Renal pelvis (tissue), 1 donor: ENCODE measurements at regions not wholly inside any gene's neighbourhood (a gene's known extent, or its start where the extent isn't known, plus 50 kb on each side); places are given as distances from the start of the nearest gene placed in this dataset.
"Not testable (repeated sequence)": the region's sequence is repeated elsewhere in the genome, so short reads cannot be mapped to it uniquely, and the experiment has no call there.

ENCODE experiments used
- DNase-seq: peaks from one replicate; pipeline ENCODE4 v3.0.0-alpha.2; 2013

GRCh38 chr6:6946206-6947155, 161.3 kb upstream of the RREB1 start:
- DNase-seq = no peak

GRCh38 chr6:6950373-6951145, 157.2 kb upstream of the RREB1 start:
- DNase-seq = no peak

GRCh38 chr6:6951355-6951754, 156.4 kb upstream of the RREB1 start:
- no peak for DNase-seq

- DNase-seq = no peak
Measured at GRCh38 chr6:6952484-6952883, 155.3 kb upstream of the RREB1 start.

- DNase-seq = not testable (repeated sequence)
Measured at GRCh38 chr6:6952927-6953326, 154.8 kb upstream of the RREB1 start.

GRCh38 chr6:6960571-6961251, 147.1 kb upstream of the RREB1 start:
- no peak for DNase-seq

GRCh38 chr6:6962086-6962485, 145.7 kb upstream of the RREB1 start:
- DNase-seq = no peak

- DNase-seq = no peak
Measured at GRCh38 chr6:6962699-6963098, 145.1 kb upstream of the RREB1 start.

- DNase-seq = not testable (repeated sequence)
Measured at GRCh38 chr6:6963390-6963789, 144.4 kb upstream of the RREB1 start.

GRCh38 chr6:6964675-6965074, 143.1 kb upstream of the RREB1 start:
- DNase-seq = no peak

GRCh38 chr6:6966127-6966526, 141.6 kb upstream of the RREB1 start:
- DNase-seq = no peak

- no peak for DNase-seq
Measured at GRCh38 chr6:6966569-6966968, 141.2 kb upstream of the RREB1 start.

GRCh38 chr6:6968357-6968730, 139.4 kb upstream of the RREB1 start:
- no peak for DNase-seq

- no peak for DNase-seq
Measured at GRCh38 chr6:6968731-6969552, 138.8 kb upstream of the RREB1 start.

GRCh38 chr6:6969761-6970223, 138.0 kb upstream of the RREB1 start:
- DNase-seq = peak; percentile 40

GRCh38 chr6:6970851-6971250, 136.9 kb upstream of the RREB1 start:
- DNase-seq = no peak

GRCh38 chr6:6971369-6971768, 136.4 kb upstream of the RREB1 start:
- DNase-seq = no peak

- DNase-seq = no peak
Measured at GRCh38 chr6:6972456-6972855, 135.3 kb upstream of the RREB1 start.

GRCh38 chr6:6973721-6974120, 134.0 kb upstream of the RREB1 start:
- no peak for DNase-seq

- no peak for DNase-seq
Measured at GRCh38 chr6:6975459-6976111, 132.2 kb upstream of the RREB1 start.

- DNase-seq = no peak
Measured at GRCh38 chr6:6976193-6976592, 131.6 kb upstream of the RREB1 start.
